HG03575 (cell line): ENCODE measurements at regions not wholly inside any gene's neighbourhood (a gene's known extent, or its start where the extent isn't known, plus 50 kb on each side); places are given as distances from the start of the nearest gene placed in this dataset.

Experiments
- ATAC-seq: cut with Tn5 transposase; IDR thresholded peaks from one replicate; pipeline ENCODE4 v1.9.1; 2021; ENCODE audit not compliant: unreplicated experiment, insufficient number of reproducible peaks, low FRiP score; ENCODE audit errors: extremely low read depth

DNA sequence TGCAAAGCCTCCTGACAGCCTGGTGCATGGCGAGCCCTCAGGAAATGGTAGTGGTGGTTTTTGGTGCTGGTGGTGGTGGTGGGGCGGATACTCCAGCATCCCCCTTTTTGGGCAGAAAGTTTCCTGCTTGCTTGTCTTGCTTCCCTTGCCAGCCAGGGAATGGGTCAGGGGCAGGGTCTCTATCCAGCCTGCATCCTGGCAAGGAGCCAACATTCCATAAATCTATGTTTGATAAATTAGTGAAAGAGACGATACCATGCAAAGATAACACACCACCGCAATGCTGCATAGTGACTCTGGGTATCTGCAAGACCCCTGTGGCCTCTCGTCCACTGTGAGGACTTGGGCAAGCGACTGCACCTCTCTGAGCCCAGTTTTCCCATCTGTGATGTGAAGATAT lies 246.2 kb downstream of the LRFN2 start:
- ATAC-seq = no peak

DNA sequence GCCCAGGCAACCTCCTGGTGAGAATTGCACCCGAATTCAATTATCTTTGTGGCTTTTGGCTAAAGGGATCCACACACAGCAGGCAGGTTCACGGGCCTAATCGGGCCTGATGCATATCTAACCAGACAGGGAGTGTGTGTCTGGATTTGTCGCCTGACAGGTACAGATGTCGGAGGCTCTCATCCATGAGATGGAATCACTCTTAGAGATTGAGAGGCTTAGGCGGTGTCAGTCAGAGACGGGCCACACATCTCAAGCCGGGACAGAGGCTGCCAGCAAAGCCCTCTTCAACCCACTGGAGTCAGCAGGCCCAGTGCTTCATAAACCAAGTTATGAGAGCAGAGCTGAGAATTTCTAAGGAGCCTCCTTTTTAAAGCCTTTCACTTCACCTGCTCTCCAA lies 247.0 kb downstream of the LRFN2 start:
- no peak for ATAC-seq

DNA sequence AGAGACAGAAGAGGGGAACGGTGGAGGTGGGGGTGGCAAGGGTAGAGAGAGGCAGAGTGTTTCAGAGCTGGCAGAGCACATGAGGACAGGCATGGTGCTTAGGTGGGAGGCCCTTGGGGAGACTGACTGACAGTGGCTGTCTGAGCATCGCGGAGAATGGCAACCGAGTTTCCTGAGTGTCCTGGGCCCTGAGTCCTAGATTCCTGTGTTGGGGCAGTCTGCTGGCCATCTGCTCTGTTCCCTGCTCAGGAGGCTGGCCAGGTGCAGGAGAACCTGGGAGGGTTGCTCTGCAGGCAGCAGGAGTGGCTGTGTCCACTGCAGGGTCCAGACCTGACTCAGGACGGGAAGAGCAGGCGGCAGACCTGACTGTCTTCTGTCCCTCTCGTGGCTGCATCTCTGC lies 248.9 kb downstream of the LRFN2 start:
- no peak for ATAC-seq

DNA sequence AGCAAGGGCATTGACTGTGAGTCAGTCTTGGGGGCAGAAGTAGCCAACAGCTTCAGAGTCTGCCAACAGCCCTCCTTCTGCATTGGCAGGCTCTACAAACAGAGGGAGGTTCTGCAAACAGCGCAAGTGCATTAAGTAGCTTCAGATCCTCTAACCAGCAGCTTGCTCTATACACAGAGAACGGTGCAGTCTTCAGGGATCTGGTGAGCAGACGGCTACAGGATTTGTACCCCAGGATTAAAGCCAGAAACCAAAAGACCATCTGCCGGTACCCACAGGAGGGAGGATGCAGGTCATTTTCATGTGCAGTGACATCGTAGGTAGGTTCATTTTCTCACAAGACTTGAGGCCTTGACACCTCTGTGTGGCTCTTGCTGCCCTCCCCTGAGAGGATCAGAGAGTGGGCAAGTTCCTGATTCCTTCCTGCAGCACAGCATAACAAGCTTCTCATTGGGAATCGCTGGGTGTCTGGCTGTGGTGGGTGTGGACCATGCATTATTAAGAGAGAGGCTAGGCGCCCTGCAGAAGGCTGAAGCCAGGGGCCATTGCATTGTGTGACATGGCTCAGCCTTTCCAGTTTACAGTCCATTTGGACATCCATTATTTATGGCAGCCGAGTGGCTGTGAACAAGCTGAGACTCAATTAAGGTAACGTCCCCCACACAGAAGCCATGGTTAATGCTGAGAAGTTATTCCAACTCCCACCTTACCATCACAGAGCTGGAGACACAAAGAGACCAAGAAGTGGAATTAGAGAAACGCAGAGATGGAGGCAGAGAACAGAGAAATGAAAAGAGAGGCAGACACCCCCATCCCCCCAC lies 250.0 kb downstream of the LRFN2 start:
- ATAC-seq = no peak

DNA sequence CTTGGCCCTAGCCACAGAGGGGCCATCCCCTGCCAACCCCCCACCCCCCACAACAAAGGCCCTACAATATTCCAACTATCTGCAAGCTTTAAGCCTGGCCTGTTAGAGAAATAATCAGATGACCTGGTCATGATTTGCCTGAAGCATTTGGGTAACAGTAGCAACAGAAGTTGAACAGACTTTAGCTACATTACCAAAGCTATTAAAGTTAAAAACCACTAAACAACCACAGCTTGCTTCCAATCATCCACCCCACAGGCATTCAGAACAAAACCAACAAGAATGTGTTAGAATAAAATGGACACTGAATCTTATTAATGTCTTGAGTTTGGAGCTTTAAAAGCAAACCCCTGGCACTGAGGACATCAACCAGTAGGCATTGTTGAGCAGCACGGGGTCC lies 250.9 kb downstream of the LRFN2 start:
- no peak for ATAC-seq

DNA sequence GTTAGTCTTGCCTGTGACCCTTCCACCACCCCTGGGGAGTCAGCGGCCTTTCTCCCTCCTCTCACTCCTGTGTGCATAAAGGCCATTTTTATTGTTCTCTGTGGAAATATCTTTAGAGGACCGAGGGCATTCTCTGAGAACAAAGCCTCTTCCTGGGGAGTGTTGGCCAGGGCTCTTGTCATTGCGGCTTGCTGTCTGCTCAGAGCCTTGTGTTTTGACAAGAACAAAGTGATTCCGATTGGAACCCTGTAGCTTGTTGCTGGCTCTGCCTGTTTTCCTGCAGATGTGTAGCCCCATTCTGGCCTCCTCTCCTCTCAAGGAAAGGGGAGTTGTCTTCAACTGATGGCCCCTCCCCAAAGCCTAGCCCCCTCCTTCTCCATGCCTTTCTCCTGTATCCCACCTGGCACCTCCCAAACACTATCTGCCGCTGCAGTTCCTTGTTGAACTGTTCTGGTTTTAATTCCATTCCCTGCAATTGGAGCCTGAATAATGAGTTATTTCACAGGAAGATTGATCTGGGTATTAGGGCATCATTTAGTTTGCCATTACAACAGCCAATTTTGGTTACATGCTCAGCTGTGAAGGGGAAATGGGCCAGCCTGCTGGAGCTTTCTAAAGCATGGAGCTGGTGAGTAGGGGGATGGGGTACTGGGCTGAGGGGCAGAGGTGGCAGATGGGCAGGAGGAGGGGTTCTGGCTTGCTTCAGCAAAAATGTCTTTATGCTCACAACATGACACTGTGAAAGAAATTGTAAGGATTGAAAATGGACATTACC lies 252.5 kb downstream of the LRFN2 start:
- ATAC-seq = no peak

DNA sequence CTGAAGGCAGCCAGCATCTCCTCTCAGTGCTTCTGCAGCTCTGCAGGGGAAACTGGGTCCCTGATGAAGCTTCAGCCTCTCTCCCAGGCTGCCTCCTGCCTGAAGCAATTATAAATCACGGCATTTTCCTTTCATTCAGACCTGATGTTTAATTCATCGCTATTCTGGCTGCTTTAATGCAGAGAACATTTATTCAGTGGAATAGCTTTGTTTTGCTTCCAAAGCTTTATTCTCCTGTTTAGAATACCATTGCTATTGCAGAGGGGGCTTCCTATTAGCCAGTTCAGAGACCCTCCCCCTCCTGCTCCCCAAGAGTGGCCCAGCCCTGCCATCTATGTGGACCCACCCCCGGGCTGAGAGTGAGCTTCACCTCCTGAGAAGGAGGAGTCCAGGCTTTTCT lies 255.6 kb downstream of the LRFN2 start:
- ATAC-seq = no peak

DNA sequence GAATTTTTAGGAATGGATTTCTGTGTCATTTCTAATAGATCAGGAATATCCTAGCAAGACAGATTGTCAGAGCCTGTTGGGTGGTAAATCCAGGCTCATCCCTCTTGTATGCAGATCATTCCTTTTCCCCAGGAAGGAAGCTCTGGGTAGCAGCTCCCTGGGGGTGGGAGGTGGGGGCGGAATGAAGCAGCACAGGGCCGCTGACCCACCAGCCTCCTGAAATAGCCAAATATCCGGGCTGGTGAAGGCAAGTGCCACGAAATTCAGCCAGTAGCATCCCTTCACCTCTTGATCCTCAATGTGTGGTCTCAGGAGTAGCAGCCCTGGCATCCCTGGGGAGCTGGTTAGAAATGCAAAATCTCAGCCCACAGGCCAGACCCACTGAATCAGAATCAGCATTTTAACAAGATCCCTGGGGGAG lies 256.9 kb downstream of the LRFN2 start:
- no peak for ATAC-seq

DNA sequence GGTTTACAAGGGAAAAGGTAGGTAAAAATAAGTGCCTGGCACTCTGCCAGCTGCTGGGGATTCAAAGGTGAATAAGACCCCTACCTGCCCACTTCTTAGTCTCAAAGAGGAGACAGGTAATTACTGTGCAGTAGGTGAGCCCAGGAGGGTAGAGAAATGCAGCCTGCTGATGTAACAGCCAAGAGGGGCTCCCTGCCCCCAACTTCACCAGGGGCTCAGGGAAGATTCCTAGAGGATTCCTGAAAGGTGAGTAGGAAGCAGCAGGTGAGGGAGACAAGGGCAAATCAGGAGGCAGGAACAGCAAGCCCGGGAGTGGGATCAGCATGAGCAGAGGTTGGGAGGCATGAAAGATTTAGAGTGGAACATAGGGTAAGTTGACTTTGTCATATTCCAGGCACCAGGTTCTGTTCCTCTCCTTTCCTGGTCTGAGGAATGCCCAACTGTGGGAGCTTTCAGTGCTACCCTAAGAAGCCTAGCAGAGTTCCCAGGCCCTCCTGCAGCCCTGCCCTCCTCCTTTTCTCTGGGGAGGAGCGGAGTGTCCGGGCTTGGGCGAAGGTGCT lies 258.1 kb downstream of the LRFN2 start:
- no peak for ATAC-seq

DNA sequence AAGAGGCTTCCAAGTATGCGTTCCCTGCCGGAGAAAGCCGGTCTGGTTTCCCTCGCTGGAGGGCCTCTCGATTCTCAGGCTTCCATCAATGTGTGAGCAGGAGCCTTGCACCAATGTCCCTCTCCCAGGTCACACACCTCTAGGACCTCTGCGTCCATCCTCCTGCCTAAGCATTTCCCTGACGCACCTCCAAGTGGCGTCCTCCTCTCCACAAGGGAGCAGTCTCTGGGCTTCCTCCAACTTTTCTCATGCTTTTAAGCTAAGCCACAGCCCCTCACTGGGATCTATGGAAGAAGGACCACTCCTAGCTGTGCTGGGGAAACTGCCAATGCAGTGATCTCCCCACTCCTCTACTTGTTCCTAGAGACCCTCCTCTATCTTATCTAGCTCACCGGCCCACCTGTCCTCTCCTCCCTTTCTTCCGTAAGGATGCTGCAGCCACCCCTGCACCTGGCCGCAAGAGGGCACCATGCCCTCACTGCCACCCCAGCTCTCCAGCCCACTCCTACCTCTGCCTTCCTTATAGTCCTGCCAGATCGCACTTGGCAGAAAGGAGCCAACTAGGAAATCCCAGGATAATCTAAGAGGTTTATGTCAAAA lies 258.7 kb downstream of the LRFN2 start:
- ATAC-seq = no peak

DNA sequence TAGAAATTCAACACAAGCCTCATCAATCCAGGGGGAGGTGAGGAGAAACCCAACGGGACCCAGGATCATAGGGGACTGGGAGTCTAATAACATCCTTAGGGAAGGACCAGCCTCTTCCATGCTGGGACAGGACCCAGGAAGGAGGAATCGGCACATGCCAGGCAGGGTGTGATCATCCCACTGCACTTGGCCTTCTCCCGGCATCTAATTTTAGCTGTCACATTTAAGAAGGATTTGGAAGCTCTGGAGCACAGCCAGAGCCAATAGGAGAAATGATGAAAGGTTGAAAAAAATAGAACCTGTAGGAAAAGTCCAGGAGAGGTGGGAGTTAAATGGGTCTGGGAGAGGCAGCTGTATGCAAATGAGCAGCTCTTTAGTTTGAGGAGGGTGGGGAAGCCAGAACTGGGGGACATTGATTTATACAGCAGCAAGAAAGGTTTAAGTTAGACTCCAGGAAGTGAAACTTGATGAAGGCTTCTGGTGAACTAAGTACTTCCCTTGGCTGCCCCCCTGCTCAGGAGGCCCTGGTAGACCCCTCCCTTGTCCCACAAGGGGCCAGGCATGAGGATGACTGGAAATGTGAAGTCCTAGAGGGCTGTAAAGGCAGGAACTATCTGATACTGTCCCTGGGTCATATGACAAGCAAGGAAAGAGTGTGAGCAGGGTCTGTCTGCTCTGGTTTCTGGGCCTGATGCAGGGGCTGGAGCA lies 260.3 kb downstream of the LRFN2 start:
- ATAC-seq = no peak

DNA sequence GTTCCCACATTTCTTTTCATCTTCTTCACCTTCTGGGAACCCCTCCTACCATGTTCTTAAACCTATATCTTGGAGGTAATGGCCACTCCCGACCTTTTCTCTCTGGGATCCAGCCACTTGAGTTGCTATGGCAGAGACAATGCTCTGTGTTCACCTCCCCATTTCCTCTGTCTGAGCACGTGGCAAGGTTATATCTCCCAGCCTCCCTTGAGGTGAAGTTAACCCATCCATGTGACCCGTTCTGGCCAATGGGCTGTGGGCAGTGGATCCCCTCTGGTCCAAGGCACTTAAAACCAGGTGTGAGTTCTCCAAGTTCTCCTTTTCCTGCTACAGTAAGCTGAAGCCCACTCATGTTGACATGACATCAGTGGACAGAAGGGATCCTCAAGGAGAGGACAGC lies 261.4 kb downstream of the LRFN2 start:
- ATAC-seq = no peak

DNA sequence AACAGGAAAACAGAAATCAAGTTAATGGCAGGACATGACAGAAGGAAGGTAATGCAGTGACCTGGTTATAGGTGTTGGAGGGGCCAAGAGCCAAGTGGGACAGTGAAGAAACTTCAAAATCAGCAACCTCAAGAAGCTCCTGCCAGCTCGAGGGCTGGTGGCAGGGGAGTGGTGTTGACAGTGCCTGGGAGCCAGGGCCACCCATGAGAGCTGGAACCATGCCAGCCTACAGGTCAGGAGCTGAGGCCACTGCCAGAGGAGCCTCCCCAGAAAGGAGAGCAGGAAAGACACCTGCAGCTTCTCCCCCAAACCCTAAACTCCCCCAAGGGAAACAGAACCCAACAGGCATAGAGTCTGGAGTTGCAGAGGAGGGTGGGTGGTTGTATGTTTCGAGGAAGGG lies 262.1 kb downstream of the LRFN2 start:
- no peak for ATAC-seq

DNA sequence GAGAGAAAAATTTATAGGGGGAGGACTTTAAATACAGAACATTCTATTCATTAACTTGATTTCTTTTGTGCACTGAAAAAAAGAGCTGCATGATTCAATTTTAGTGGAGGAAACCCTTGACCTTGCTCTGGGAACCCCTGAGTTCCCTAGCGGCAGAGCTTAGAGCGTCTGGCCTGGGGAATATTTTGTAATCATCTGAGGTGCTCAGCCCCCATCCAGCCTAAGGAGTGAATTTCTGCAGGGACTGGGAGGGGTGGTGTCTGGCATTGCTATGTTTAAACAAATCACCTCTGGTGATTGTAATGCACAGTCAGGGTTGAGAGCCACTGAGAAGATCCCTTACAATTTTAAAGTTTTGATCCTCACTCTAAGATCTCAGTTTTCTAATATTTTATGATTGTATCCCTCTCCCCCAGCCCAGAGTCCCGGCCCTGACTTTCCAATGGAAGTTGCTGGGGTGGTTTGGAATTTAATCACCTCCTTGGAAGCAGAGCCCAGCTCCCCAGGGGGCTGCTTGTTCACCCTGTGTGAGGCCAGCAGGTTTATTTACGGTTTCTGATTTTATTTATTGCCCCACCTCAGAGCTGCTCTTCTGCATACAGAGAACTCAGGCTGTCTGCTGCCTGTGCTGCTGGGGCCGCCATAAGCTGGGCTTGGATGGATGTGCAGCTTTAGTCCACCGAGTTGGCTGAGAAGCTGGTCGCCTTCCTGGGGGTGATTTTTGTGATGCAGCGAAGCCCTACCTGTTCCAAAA lies 263.1 kb downstream of the LRFN2 start:
- ATAC-seq = no peak

DNA sequence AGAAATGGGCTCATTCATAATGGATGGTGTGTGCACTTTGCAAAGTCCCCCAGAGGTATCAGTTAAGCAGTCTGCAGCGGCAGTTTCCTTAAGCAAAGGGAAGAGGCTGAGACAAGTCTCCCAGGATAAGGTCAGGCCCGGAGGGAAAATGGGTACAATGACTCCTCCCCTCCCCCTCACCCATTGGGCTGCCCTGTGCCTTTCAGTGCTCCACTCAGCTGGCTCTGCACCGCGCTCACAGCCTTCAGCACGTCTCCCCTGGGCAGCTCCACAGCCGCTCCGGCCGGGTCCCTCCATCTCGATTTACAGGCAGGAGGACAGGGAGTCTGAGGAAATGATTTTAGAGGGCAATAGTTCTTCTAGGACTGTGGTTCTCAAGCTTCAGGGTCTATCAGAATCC lies 264.8 kb downstream of the LRFN2 start:
- ATAC-seq = no peak

DNA sequence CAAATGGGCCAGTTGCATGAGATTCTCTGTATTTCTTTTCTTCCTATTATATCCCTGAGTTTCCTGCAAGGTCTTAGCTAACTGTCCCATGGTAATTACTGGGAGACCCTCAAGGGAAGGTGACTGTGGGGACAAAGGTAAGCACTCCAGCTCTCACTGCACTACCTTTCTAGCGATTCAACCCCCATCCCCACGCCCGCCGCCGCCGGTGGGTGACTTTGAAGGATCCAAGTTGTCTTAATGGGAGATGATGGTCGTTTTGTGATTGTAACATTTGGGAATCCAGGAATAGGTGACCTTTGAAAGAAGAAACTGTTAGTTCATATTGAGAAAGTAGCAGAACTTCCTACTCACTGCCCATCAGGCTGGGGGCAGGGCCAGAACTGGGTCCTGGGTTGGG lies 265.5 kb downstream of the LRFN2 start:
- ATAC-seq = no peak

DNA sequence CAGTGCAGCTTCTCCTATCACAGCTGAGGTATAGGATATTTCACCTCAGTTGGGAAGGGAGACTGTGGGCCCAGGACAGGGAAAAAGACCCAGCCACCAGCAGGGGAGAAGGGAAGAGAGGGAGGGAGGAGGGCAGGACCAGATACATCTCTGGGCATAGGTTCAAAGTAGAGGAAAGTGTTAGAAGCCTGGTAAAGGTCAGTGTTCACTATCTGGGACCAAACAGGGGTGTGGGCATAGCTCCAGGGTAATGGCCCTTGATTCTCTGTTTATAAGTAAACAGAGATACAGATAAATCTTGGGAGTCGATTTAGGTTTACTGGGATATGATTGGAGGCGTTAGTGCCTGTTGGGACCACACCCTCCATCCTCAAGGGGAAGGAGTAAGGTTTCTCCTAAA lies 266.2 kb downstream of the LRFN2 start:
- ATAC-seq = no peak

DNA sequence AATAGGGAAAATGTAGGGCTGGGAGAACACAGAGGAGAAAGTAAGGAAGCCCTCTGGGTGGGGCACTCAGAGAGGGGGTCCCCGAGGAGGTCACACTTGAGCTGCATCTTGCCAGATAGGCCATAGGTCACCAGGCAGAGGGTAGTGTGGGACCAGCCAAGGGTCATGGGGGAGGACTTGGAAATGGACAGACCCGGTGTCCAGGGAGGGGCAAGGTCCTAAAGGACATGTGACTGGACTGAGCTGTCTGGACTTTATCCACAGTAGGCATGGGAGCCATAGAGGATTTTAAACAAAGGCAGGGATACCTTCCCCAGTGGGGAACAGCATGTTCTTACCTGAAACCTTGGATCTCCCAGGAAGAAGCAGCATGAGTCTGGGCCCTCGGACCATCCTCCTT lies 266.7 kb downstream of the LRFN2 start:
- ATAC-seq = no peak

DNA sequence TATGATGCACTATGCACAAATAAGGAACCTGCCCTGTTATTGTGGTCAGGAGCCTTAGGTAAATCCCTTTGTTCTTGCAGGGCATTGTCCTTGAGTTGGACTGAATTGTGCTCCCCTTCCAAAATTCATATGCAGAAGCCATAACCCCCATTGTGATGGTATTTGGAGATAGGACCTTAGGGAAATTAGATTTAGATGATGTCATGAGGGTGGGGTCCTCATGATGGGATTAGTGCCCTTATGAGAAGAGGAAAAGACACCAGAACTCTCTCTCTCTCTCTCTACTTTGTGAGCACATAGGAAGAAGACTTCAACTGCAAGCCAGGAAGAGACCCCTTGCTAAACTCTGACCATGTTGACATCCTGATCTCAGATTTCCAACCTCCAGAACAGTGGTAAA lies 268.0 kb downstream of the LRFN2 start:
- no peak for ATAC-seq
